ENCODE measurements at regions not wholly inside any gene's neighbourhood (a gene's known extent, or its start where the extent isn't known, plus 50 kb on each side); places are given as distances from the start of the nearest gene placed in this dataset.

DNA sequence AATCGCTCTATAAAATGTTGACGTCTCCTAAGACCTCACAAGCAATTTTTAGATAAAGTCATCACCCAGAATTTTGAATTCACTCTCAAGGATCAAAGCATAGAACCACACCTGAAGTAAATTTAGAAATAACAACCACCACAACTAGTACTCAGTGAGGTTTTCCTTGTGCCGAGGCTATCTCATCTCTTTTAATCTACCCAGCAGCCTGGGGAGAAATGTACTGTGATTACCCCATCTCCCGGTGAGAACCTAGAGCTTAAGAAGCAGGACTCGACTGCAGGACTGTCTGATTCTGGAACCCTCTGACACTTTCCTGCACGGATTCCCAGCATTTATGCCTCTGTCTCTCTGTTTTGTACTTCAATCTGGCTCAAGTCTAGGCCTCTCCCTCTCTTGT, 180.9 kb upstream of the PLXNC1 start:
- TF ChIP-seq, protein P1, sequence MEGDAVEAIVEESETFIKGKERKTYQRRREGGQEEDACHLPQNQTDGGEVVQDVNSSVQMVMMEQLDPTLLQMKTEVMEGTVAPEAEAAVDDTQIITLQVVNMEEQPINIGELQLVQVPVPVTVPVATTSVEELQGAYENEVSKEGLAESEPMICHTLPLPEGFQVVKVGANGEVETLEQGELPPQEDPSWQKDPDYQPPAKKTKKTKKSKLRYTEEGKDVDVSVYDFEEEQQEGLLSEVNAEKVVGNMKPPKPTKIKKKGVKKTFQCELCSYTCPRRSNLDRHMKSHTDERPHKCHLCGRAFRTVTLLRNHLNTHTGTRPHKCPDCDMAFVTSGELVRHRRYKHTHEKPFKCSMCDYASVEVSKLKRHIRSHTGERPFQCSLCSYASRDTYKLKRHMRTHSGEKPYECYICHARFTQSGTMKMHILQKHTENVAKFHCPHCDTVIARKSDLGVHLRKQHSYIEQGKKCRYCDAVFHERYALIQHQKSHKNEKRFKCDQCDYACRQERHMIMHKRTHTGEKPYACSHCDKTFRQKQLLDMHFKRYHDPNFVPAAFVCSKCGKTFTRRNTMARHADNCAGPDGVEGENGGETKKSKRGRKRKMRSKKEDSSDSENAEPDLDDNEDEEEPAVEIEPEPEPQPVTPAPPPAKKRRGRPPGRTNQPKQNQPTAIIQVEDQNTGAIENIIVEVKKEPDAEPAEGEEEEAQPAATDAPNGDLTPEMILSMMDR (IDR thresholded peaks at IDR 0.05): no peak
- TF ChIP-seq POLR2A (IDR thresholded peaks at IDR 0.05) (no peak), EP300 (IDR thresholded peaks at IDR 0.05) (no peak)
